AG04450 (cell line): ENCODE measurements at regions not wholly inside any gene's neighbourhood (a gene's known extent, or its start where the extent isn't known, plus 50 kb on each side); places are given as distances from the start of the nearest gene placed in this dataset.

Source experiments
- CTCF ChIA-PET: fragments of 300-600, 350-600 bp; formaldehyde crosslinking; extraction: SDS; loops from one replicate; lab custom pipeline; 2022; ENCODE audit warnings: antibody characterized with exemption, inconsistent platforms; lab: Charles Lee
- POLR2A ChIA-PET: fragments of 350-600 bp; formaldehyde crosslinking; extraction: SDS; loops from one replicate; lab custom pipeline; 2021; ENCODE audit warnings: antibody characterized with exemption, inconsistent platforms; lab: Yijun Ruan, JAX
- DNase-seq: peaks from one replicate; pipeline ENCODE4 v3.0.0-alpha.2; 2011; ENCODE audit warnings: low read depth, low spot score
- H3K27ac ChIP-seq: one replicate; pipeline ENCODE4 v1.5.1; 2012; ENCODE audit warnings: low read depth, low read length, control low read depth
- H3K27me3 ChIP-seq: one replicate; pipeline ENCODE4 v1.6.0; 2012; ENCODE audit warnings: low read length; ENCODE audit not compliant: control insufficient read depth, insufficient read depth
- H3K4me3 ChIP-seq: 2 replicates; pipeline ENCODE4 v1.5.1; 2011; ENCODE audit warnings: mild to moderate bottlenecking, low read depth, low read length, control low read depth
- H3K9me3 ChIP-seq: 2 replicates; pipeline ENCODE4 v1.5.1; 2012; ENCODE audit warnings: low read length; ENCODE audit not compliant: control insufficient read depth, insufficient read depth
- CTCF ChIP-seq: IDR thresholded peaks from 2 replicates; pipeline ENCODE4 v1.5.1; 2011; ENCODE audit warnings: low read depth, low read length, control low read depth, inconsistent platforms

- no peak for TF ChIP-seq CTCF
- H3K27ac ChIP-seq: no peak overlapping the region
- H3K4me3 ChIP-seq: no peak overlapping the region
- H3K27me3 ChIP-seq: peaks cover 15% of the 10 kb centered on the region
- H3K9me3 ChIP-seq: peaks cover 4% of the 10 kb centered on the region; the same call in 1 of the 2 replicates
- CTCF ChIA-PET: no interaction called here
- DNase-seq: no peak
- POLR2A ChIA-PET: interaction anchor here (0.6 kb wide), 1 partner anchor 9 kb away, joined by 6 read pairs; no protein-coding TSS in a partner anchor
Measured at GRCh38 chr2:235162837-235163197, 211.0 kb downstream of the SH3BP4 start.

- H3K27ac ChIP-seq: no peak overlapping the region
- POLR2A ChIA-PET: no interaction called here
- no peak for TF ChIP-seq CTCF
- no peak overlapping the region for H3K4me3 ChIP-seq
- DNase-seq: no peak
- CTCF ChIA-PET: no interaction called here
- peaks cover 11% of the 10 kb centered on the region for H3K27me3 ChIP-seq
- no peaks in the 10 kb centered on the region for H3K9me3 ChIP-seq
Measured at GRCh38 chr2:235165136-235165535, 213.3 kb downstream of the SH3BP4 start.

- POLR2A ChIA-PET: no interaction called here
- Histone ChIP-seq H3K4me3 (no peak overlapping the region), H3K27ac (no peak overlapping the region), H3K9me3 (no peaks in the 10 kb centered on the region), H3K27me3 (peaks cover 11% of the 10 kb centered on the region)
- CTCF ChIA-PET: interaction anchor here (0.5 kb wide), 1 partner anchor 276 kb away, joined by 3 read pairs; no protein-coding TSS in a partner anchor
- DNase-seq: no peak
- TF ChIP-seq CTCF: no peak
Measured at GRCh38 chr2:235165631-235166030, 213.8 kb downstream of the SH3BP4 start.

- Histone ChIP-seq H3K27ac (no peak overlapping the region), H3K9me3 (no peaks in the 10 kb centered on the region), H3K4me3 (no peak overlapping the region), H3K27me3 (peaks cover 7% of the 10 kb centered on the region)
- TF ChIP-seq CTCF: no peak
- ChIA-PET POLR2A (no interaction called here), CTCF (no interaction called here)
- DNase-seq: no peak
Measured at GRCh38 chr2:235168174-235168979, 216.6 kb downstream of the SH3BP4 start.

GRCh38 chr2:235170016-235170415 is 218.2 kb downstream of the SH3BP4 start:
- no peaks in the 10 kb centered on the region for H3K9me3 ChIP-seq
- POLR2A ChIA-PET: no interaction called here
- no peak for TF ChIP-seq CTCF
- H3K4me3 ChIP-seq: no peak overlapping the region
- no peak for DNase-seq
- H3K27ac ChIP-seq: no peak overlapping the region
- CTCF ChIA-PET: interaction anchor here (0.8 kb wide), 1 partner anchor 34 kb away, joined by 4 read pairs; no protein-coding TSS in a partner anchor
- H3K27me3 ChIP-seq: peaks cover 3% of the 10 kb centered on the region
